ENCODE measurements at regions not wholly inside any gene's neighbourhood (a gene's known extent, or its start where the extent isn't known, plus 50 kb on each side); places are given as distances from the start of the nearest gene placed in this dataset.

- no peak for FAIRE-seq
- TF ChIP-seq PHF8 (conservative IDR thresholded peaks at IDR 0.05; ENCODE audit: low read depth, low read length) (no peak), CHD1 (IDR thresholded peaks at IDR 0.05; ENCODE audit: low read depth, low read length) (no peak), RBBP5 (IDR thresholded peaks at IDR 0.05; ENCODE audit: borderline replicate concordance, low read depth, low read length) (no peak), RNF2 (IDR thresholded peaks at IDR 0.05; ENCODE audit: borderline replicate concordance, low read depth, low read length, missing control alignments, poor library complexity, severe bottlenecking) (no peak), CTCF (IDR thresholded peaks at IDR 0.05; ENCODE audit: control extremely low read depth in 1 of 3, insufficient read depth in 1 of 3, low read depth in 1 of 3, low read length in 3 of 3) (no peak), CBX8 (IDR thresholded peaks at IDR 0.05; ENCODE audit: borderline replicate concordance, low read depth, low read length) (no peak), CHD2 (IDR thresholded peaks at IDR 0.05; ENCODE audit: low read length) (no peak), ASH2L (IDR thresholded peaks at IDR 0.05; ENCODE audit: low read length) (no peak), JUND (IDR thresholded peaks at IDR 0.05; ENCODE audit: low read length) (no peak), ZNF274 (IDR thresholded peaks at IDR 0.05; ENCODE audit: borderline replicate concordance, extremely low read depth, low read length) (no peak), FOSL1 (IDR thresholded peaks at IDR 0.05; ENCODE audit: insufficient read depth, low read depth, low read length) (no peak), RAD21 (IDR thresholded peaks at IDR 0.05 in 1 of 2, conservative IDR thresholded peaks at IDR 0.05 in 1 of 2; ENCODE audit: low read depth in 2 of 2, low read length in 2 of 2) (no peak)
These were observed 875.4 kb downstream of the MCTP2 start for GRCh38 chr15:95106801-95107200.

More at GRCh38 chr15:95106801-95107200, 875.4 kb downstream of the MCTP2 start:
- no peaks in the 10 kb centered on the region for H3K36me3 ChIP-seq (ENCODE audit: control insufficient read depth in 2 of 4, insufficient read depth in 4 of 4, low read length in 3 of 4)
- no peak overlapping the region for H2BK5ac ChIP-seq (ENCODE audit: low read depth, low read length)
- 91% methylated on average over 2 of the region's 2 CpGs; no CpG with 5 or more reads in 1 of the 2 experiments for WGBS, 2 experiments (ENCODE audit: extremely low coverage in 1 of 2, insufficient coverage in 1 of 2, insufficient read length in 1 of 2, insufficient replicate concordance in 2 of 2, low coverage in 1 of 2, low lambda C conversion rate in 2 of 2, missing lambda C conversion rate in 1 of 2)
- CTCF ChIA-PET (ENCODE audit: partially characterized antibody): no interaction called here
- H3K4ac ChIP-seq (replicated peaks; ENCODE audit: insufficient read length, low read depth, low read length): no peak overlapping the region
- H3K79me1 ChIP-seq (ENCODE audit: low read depth, low read length): no peaks in the 10 kb centered on the region
- H2BK12ac ChIP-seq (ENCODE audit: low read depth, low read length): no peak overlapping the region
- no peak overlapping the region for H4K91ac ChIP-seq (replicated peaks; ENCODE audit: insufficient read length, low read length)
- H2BK120ac ChIP-seq (replicated peaks; ENCODE audit: low read depth, low read length): no peak overlapping the region
- H3K4me3 ChIP-seq (ENCODE audit: extremely low read depth in 1 of 4, insufficient read depth in 2 of 4, low read depth in 3 of 4, low read length in 4 of 4): no peak overlapping the region
- H3K9me3 ChIP-seq (ENCODE audit: insufficient read depth in 2 of 2, low read depth in 1 of 2, low read length in 1 of 2): no peaks in the 10 kb centered on the region
- H2BK20ac ChIP-seq (ENCODE audit: low read length): no peak overlapping the region
- no peaks in the 10 kb centered on the region for H3K79me2 ChIP-seq (ENCODE audit: control insufficient read depth in 1 of 2, insufficient read depth in 2 of 2, low read length in 2 of 2)
- no peak overlapping the region for H3K14ac ChIP-seq (ENCODE audit: insufficient read length)
- H3K4me2 ChIP-seq (ENCODE audit: insufficient read depth in 1 of 2, low read depth in 2 of 2, low read length in 2 of 2): no peak overlapping the region
- H2AFZ ChIP-seq (ENCODE audit: low read length): no peak overlapping the region
- H3K23me2 ChIP-seq (ENCODE audit: low read depth, low read length): no peaks in the 10 kb centered on the region
- no peak overlapping the region for H3K18ac ChIP-seq (ENCODE audit: extremely low read depth, low read length)
- no peaks in the 10 kb centered on the region for H4K20me1 ChIP-seq (replicated peaks in 1 of 2; ENCODE audit: control insufficient read depth in 1 of 2, insufficient read depth in 2 of 2, low read length in 2 of 2)
- no peak overlapping the region for H3K23ac ChIP-seq (ENCODE audit: insufficient read length)
- H3K9ac ChIP-seq (replicated peaks in 1 of 4; ENCODE audit: extremely low read depth in 1 of 4, low read depth in 3 of 4, low read length in 3 of 4): no peak overlapping the region
- no peak overlapping the region for H2BK15ac ChIP-seq (ENCODE audit: low read length)
- no peaks in the 10 kb centered on the region for H3K27me3 ChIP-seq (replicated peaks in 1 of 4; ENCODE audit: control insufficient read depth in 3 of 4, extremely low read depth in 1 of 4, insufficient read depth in 3 of 4, low read length in 3 of 4)
- POLR2A ChIA-PET (ENCODE audit: partially characterized antibody): no interaction called here
- H4K8ac ChIP-seq (ENCODE audit: extremely low read depth, insufficient read depth, low read length): no peak overlapping the region
- H4K5ac ChIP-seq (ENCODE audit: insufficient read length, low read depth, low read length): no peak overlapping the region
- no peaks in the 10 kb centered on the region for H3K4me1 ChIP-seq (replicated peaks in 1 of 4; ENCODE audit: control insufficient read depth in 3 of 4, insufficient read depth in 4 of 4, low read length in 3 of 4)
- no peak overlapping the region for H3K56ac ChIP-seq (replicated peaks; ENCODE audit: insufficient read length, low read depth, low read length)
- no peak for DNase-seq (ENCODE audit: low read depth in 1 of 2, low spot score in 2 of 2)
- no peak overlapping the region for H3K27ac ChIP-seq (ENCODE audit: low read depth, low read length)
- H2AK5ac ChIP-seq (ENCODE audit: low read depth, low read length): no peak overlapping the region

Data from H1 (cell line).